ENCODE measurements at regions not wholly inside any gene's neighbourhood (a gene's known extent, or its start where the extent isn't known, plus 50 kb on each side); places are given as distances from the start of the nearest gene placed in this dataset.
"Not testable (repeated sequence)": the region's sequence is repeated elsewhere in the genome, so short reads cannot be mapped to it uniquely, and the experiment has no call there.

GRCh38 chr16:66049865-66050264 lies 316.6 kb upstream of the CDH5 start:
- no peak for DNase-seq (ENCODE audit: low spot score)

- DNase-seq (ENCODE audit: low spot score) = no peak
Measured at GRCh38 chr16:66045626-66046025, 320.9 kb upstream of the CDH5 start.

GRCh38 chr16:66044556-66044955 lies 321.9 kb upstream of the CDH5 start:
- DNase-seq (ENCODE audit: low spot score) = no peak

GRCh38 chr16:66044089-66044488 lies 322.4 kb upstream of the CDH5 start:
- no peak for DNase-seq (ENCODE audit: low spot score)

GRCh38 chr16:66043326-66043725 lies 323.2 kb upstream of the CDH5 start:
- no peak for DNase-seq (ENCODE audit: low spot score)

- no peak for DNase-seq (ENCODE audit: low spot score)
Measured at GRCh38 chr16:66042341-66042740, 324.1 kb upstream of the CDH5 start.

GRCh38 chr16:66041907-66042306 lies 324.6 kb upstream of the CDH5 start:
- DNase-seq (ENCODE audit: low spot score) = no peak

- DNase-seq (ENCODE audit: low spot score) = no peak
Measured at GRCh38 chr16:66039793-66040192, 326.7 kb upstream of the CDH5 start.

GRCh38 chr16:66036793-66037715 lies 329.4 kb upstream of the CDH5 start:
- DNase-seq (ENCODE audit: low spot score) = no peak

- no peak for DNase-seq (ENCODE audit: low spot score)
Measured at GRCh38 chr16:66036184-66036583, 330.3 kb upstream of the CDH5 start.

GRCh38 chr16:66035096-66035495 lies 331.4 kb upstream of the CDH5 start:
- DNase-seq (ENCODE audit: low spot score) = no peak

GRCh38 chr16:66032841-66033240 lies 333.6 kb upstream of the CDH5 start:
- DNase-seq (ENCODE audit: low spot score) = no peak

- DNase-seq (ENCODE audit: low spot score) = no peak
Measured at GRCh38 chr16:66030036-66030435, 336.5 kb upstream of the CDH5 start.

GRCh38 chr16:66028510-66029216 lies 337.8 kb upstream of the CDH5 start:
- no peak for DNase-seq (ENCODE audit: low spot score)

- DNase-seq (ENCODE audit: low spot score) = no peak
Measured at GRCh38 chr16:66026787-66027330, 339.6 kb upstream of the CDH5 start.

- DNase-seq (ENCODE audit: low spot score) = no peak
Measured at GRCh38 chr16:66026211-66026610, 340.3 kb upstream of the CDH5 start.

GRCh38 chr16:66025751-66026150 lies 340.7 kb upstream of the CDH5 start:
- DNase-seq (ENCODE audit: low spot score) = no peak

GRCh38 chr16:66024567-66024966 lies 341.9 kb upstream of the CDH5 start:
- not testable (repeated sequence) for DNase-seq (ENCODE audit: low spot score)

GRCh38 chr16:66023481-66023880 lies 343.0 kb upstream of the CDH5 start:
- no peak for DNase-seq (ENCODE audit: low spot score)

- DNase-seq (ENCODE audit: low spot score) = no peak
Measured at GRCh38 chr16:66020642-66021041, 345.8 kb upstream of the CDH5 start.

GRCh38 chr16:66020046-66020445 lies 346.4 kb upstream of the CDH5 start:
- DNase-seq (ENCODE audit: low spot score) = no peak

GRCh38 chr16:66019502-66019901 lies 347.0 kb upstream of the CDH5 start:
- DNase-seq (ENCODE audit: low spot score) = not testable (repeated sequence)

- DNase-seq (ENCODE audit: low spot score) = no peak
Measured at GRCh38 chr16:66014221-66014620, 352.3 kb upstream of the CDH5 start.
